H9 (cell line): ENCODE measurements at regions not wholly inside any gene's neighbourhood (a gene's known extent, or its start where the extent isn't known, plus 50 kb on each side); places are given as distances from the start of the nearest gene placed in this dataset.

Experiments used
- DNase-seq: peaks from one replicate; pipeline ENCODE4 v3.0.0-alpha.2; 2017
- H2AFZ ChIP-seq: one replicate; pipeline ENCODE4 v1.6.1; 2013; ENCODE audit warnings: mild to moderate bottlenecking, low read length, control low read depth, moderate library complexity
- H2AK5ac ChIP-seq: 2 replicates; pipeline ENCODE4 v1.6.1; 2013; ENCODE audit warnings: low read length, control low read depth, mixed read lengths; ENCODE audit not compliant: insufficient read length
- H2BK120ac ChIP-seq: one replicate; pipeline ENCODE4 v1.6.1; 2013; ENCODE audit warnings: low read depth, mild to moderate bottlenecking, low read length, control low read depth, inconsistent platforms; ENCODE audit not compliant: poor library complexity, severe bottlenecking
- H2BK12ac ChIP-seq: 2 replicates; pipeline ENCODE4 v1.6.1; 2013; ENCODE audit warnings: low read length, control low read depth, mixed read lengths, low read depth; ENCODE audit not compliant: insufficient read length
- H2BK15ac ChIP-seq: 2 replicates; pipeline ENCODE4 v1.6.1; 2013; ENCODE audit warnings: low read depth, low read length, control low read depth
- H2BK20ac ChIP-seq: one replicate; pipeline ENCODE4 v1.6.1; 2013; ENCODE audit warnings: low read depth, mild to moderate bottlenecking, low read length, control low read depth, inconsistent platforms; ENCODE audit not compliant: poor library complexity, severe bottlenecking
- H2BK5ac ChIP-seq: 2 replicates; pipeline ENCODE4 v1.6.1; 2013; ENCODE audit warnings: low read length, control low read depth, mixed read lengths; ENCODE audit not compliant: insufficient read length
- H3K14ac ChIP-seq: 2 replicates; pipeline ENCODE4 v1.6.1; 2013; ENCODE audit warnings: low read length, control low read depth; ENCODE audit not compliant: insufficient read depth
- H3K18ac ChIP-seq: 2 replicates; pipeline ENCODE4 v1.6.1; 2013; ENCODE audit warnings: low read depth, mild to moderate bottlenecking, mixed read lengths, low read length, control low read depth; ENCODE audit not compliant: insufficient read length
- H3K23ac ChIP-seq: 2 replicates; pipeline ENCODE4 v1.6.1; 2013; ENCODE audit warnings: low read length, control low read depth, mixed read lengths, low read depth; ENCODE audit not compliant: insufficient read length
- H3K23me2 ChIP-seq: 2 replicates; pipeline ENCODE4 v1.6.1; 2013; ENCODE audit warnings: low read depth, mild to moderate bottlenecking, mixed read lengths, low read length, control low read depth; ENCODE audit not compliant: insufficient read length, poor library complexity, severe bottlenecking
- H3K27ac ChIP-seq: 2 replicates; pipeline ENCODE4 v1.5.1; 2013; ENCODE audit warnings: low read length, control low read depth, mixed read lengths, low read depth; ENCODE audit not compliant: insufficient read length
- H3K27me3 ChIP-seq: 2 replicates; pipeline ENCODE4 v1.6.1; 2013; ENCODE audit warnings: low read length, control low read depth, inconsistent platforms; ENCODE audit not compliant: insufficient read depth
- H3K4ac ChIP-seq: 2 replicates; pipeline ENCODE4 v1.6.1; 2013; ENCODE audit warnings: low read depth, mild to moderate bottlenecking, control low read depth, inconsistent platforms, low read length, moderate library complexity
- H3K4me1 ChIP-seq: 2 replicates; pipeline ENCODE4 v1.6.1; 2013; ENCODE audit warnings: low read length, control low read depth, inconsistent platforms; ENCODE audit not compliant: insufficient read depth
- H3K4me2 ChIP-seq: 2 replicates; pipeline ENCODE4 v1.6.1; 2013; ENCODE audit warnings: low read length, control low read depth, mixed read lengths; ENCODE audit not compliant: insufficient read length, insufficient read depth
- H3K56ac ChIP-seq: 2 replicates; pipeline ENCODE4 v1.6.1; 2013; ENCODE audit warnings: low read depth, mild to moderate bottlenecking, mixed read lengths, low read length, control low read depth; ENCODE audit not compliant: insufficient read length
- H3K79me1 ChIP-seq: 2 replicates; pipeline ENCODE4 v1.6.1; 2013; ENCODE audit warnings: low read depth, mild to moderate bottlenecking, moderate library complexity, low read length, control low read depth, inconsistent platforms; ENCODE audit not compliant: insufficient read depth, poor library complexity, severe bottlenecking
- H3K79me2 ChIP-seq: 2 replicates; pipeline ENCODE4 v1.6.1; 2013; ENCODE audit warnings: low read length, control low read depth, inconsistent platforms; ENCODE audit not compliant: insufficient read depth
- H3K9ac ChIP-seq: 2 replicates; pipeline ENCODE4 v1.6.1; 2013; ENCODE audit warnings: low read length, control low read depth, mixed read lengths; ENCODE audit not compliant: insufficient read length; ENCODE audit errors: extremely low read depth
- H3K9me3 ChIP-seq: one replicate; pipeline ENCODE4 v1.6.1; 2013; ENCODE audit warnings: low read depth, low read length, inconsistent platforms; ENCODE audit not compliant: control insufficient read depth
- H3T11ph ChIP-seq: one replicate; pipeline ENCODE4 v1.6.1; 2013; ENCODE audit warnings: mild to moderate bottlenecking, low read length, control low read depth, inconsistent platforms
- H4K20me1 ChIP-seq: one replicate; pipeline ENCODE4 v1.6.1; 2013; ENCODE audit not compliant: control insufficient read depth, insufficient read length, insufficient read depth
- H4K5ac ChIP-seq: 2 replicates; pipeline ENCODE4 v1.6.1; 2013; ENCODE audit warnings: low read depth, mild to moderate bottlenecking, mixed read lengths, low read length, control low read depth; ENCODE audit not compliant: insufficient read length
- H4K8ac ChIP-seq: replicated peaks from 2 replicates; pipeline ENCODE4 v1.6.1; 2013; ENCODE audit warnings: low read length, control low read depth, mixed read lengths, low read depth; ENCODE audit not compliant: insufficient read length
- H4K91ac ChIP-seq: 2 replicates; pipeline ENCODE4 v1.6.1; 2013; ENCODE audit warnings: low read depth, mild to moderate bottlenecking, moderate library complexity, mixed read lengths, low read length, control low read depth; ENCODE audit not compliant: insufficient read length
- H3K27ac Mint-ChIP-seq, 3 experiments: 2 replicates in 2 of 3; 3 replicates in 1 of 3; pipeline ENCODE4 v1.8.0; 2020 to 2021; ENCODE audit warnings: mixed read lengths in 3 of 3, mild to moderate bottlenecking in 1 of 3, moderate library complexity in 1 of 3
- H3K27me3 Mint-ChIP-seq: 2 replicates; pipeline ENCODE4 v1.8.0; 2021; ENCODE audit warnings: low read depth, mild to moderate bottlenecking, moderate library complexity, mixed read lengths
- H3K36me3 Mint-ChIP-seq, 3 experiments: 2 replicates in 2 of 3; 3 replicates in 1 of 3; pipeline ENCODE4 v1.8.0; 2020 to 2021; ENCODE audit warnings: low read depth in 3 of 3, mixed read lengths in 3 of 3; ENCODE audit not compliant: insufficient read depth in 1 of 3
- H3K4me1 Mint-ChIP-seq, 2 experiments: 2 replicates each; pipeline ENCODE4 v1.8.0; 2020; ENCODE audit warnings: mixed read lengths in 2 of 2
- H3K4me3 Mint-ChIP-seq, 2 experiments: 2 replicates in 1 of 2; 3 replicates in 1 of 2; pipeline ENCODE4 v1.8.0; 2020 to 2021; ENCODE audit warnings: mild to moderate bottlenecking in 2 of 2, mixed read lengths in 2 of 2, moderate library complexity in 1 of 2
- H3K9me3 Mint-ChIP-seq, 2 experiments: 2 replicates in 1 of 2; 3 replicates in 1 of 2; pipeline ENCODE4 v1.8.0; 2020; ENCODE audit warnings: mild to moderate bottlenecking in 2 of 2, mixed read lengths in 2 of 2, moderate library complexity in 1 of 2
- WGBS: extraction: QIAGEN DNeasy Blood & Tissue Kit; methylation state at CpG from one replicate; pipeline ENCODE4 v1.1.7; 2013; ENCODE audit warnings: missing lambda C conversion rate, low lambda C conversion rate, mixed read lengths; ENCODE audit not compliant: insufficient read length; ENCODE audit errors: extremely low coverage; 5-methylcytosine and 5-hydroxymethylcytosine counted together
- TF ChIP-seq, protein P1 (sequence below): fragments of 200-600 bp; sonication (generic); conservative IDR thresholded peaks from 3 replicates; pipeline ENCODE4 v1.8.0; 2021; ENCODE audit warnings: antibody characterized with exemption, mild to moderate bottlenecking

DNA sequence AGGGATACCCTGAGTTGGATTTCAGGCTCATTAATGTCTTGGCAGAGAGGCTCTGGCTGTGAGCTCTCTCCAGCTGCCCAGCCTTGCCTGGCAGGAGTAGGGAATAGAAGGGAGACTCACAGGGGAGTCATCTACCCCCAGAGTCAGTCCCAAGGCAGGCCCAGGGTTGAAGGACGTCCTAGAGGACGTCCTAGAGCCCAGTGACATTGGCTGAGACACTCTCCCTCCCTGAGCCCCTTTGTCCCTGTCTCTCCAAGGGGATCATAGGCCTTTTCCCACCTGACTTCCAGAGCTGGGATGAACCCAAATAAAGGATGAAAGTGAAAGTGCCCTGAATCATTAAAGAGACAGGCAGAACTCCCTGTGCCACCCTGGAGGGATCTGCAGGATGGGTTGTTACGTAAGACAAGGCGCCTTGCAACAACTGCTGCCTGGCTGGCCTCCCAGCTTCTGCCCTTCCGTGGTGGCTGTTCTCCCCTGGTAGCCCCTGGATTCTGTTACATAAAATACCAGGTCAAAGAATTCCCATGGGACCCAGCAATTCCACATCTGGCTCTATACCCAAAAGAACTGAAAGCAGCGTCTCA lies 53.6 kb upstream of the SIRPA start:
- Histone ChIP-seq H3K79me1 (no peaks in the 10 kb centered on the region), H2BK15ac (no peak overlapping the region), H4K8ac (no peak overlapping the region), H3K27ac (no peak overlapping the region), H3K56ac (no peak overlapping the region), H3K23ac (no peak overlapping the region), H3K27me3 (no peaks in the 10 kb centered on the region), H2BK12ac (no peak overlapping the region), H3K9ac (no peak overlapping the region), H3K23me2 (no peaks in the 10 kb centered on the region), H4K5ac (no peak overlapping the region), H3K18ac (no peak overlapping the region), H3K79me2 (no peaks in the 10 kb centered on the region), H2AK5ac (no peak overlapping the region), H2BK5ac (no peak overlapping the region), H4K91ac (no peak overlapping the region), H4K20me1 (no peaks in the 10 kb centered on the region), H2AFZ (no peak overlapping the region), H3T11ph (no peak overlapping the region), H2BK20ac (no peak overlapping the region), H3K4ac (no peak overlapping the region), H2BK120ac (no peak overlapping the region), H3K9me3 (no peaks in the 10 kb centered on the region), H3K4me2 (no peak overlapping the region), H3K14ac (no peak overlapping the region), H3K4me1 (no peaks in the 10 kb centered on the region)
- no peak overlapping the region for H3K27ac Mint-ChIP-seq
- H3K4me1 Mint-ChIP-seq = peaks cover 19 to 27% of the 10 kb centered on the region in 2 experiments
- H3K9me3 Mint-ChIP-seq = peaks cover 0 to 7% of the 10 kb centered on the region in 2 experiments; a peak in 2 of 5 replicates
- TF ChIP-seq, protein P1, sequence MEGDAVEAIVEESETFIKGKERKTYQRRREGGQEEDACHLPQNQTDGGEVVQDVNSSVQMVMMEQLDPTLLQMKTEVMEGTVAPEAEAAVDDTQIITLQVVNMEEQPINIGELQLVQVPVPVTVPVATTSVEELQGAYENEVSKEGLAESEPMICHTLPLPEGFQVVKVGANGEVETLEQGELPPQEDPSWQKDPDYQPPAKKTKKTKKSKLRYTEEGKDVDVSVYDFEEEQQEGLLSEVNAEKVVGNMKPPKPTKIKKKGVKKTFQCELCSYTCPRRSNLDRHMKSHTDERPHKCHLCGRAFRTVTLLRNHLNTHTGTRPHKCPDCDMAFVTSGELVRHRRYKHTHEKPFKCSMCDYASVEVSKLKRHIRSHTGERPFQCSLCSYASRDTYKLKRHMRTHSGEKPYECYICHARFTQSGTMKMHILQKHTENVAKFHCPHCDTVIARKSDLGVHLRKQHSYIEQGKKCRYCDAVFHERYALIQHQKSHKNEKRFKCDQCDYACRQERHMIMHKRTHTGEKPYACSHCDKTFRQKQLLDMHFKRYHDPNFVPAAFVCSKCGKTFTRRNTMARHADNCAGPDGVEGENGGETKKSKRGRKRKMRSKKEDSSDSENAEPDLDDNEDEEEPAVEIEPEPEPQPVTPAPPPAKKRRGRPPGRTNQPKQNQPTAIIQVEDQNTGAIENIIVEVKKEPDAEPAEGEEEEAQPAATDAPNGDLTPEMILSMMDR = no peak
- H3K4me3 Mint-ChIP-seq = no peak overlapping the region
- DNase-seq = no peak
- WGBS = no CpG with 5 or more reads among the region's 6 CpGs
- peaks cover 0 to 2% (median 0%) of the 10 kb centered on the region in 3 experiments; a peak in 1 of 7 replicates for H3K36me3 Mint-ChIP-seq
- peaks cover 10% of the 10 kb centered on the region for H3K27me3 Mint-ChIP-seq
